ENCODE measurements at regions not wholly inside any gene's neighbourhood (a gene's known extent, or its start where the extent isn't known, plus 50 kb on each side); places are given as distances from the start of the nearest gene placed in this dataset.

DNA sequence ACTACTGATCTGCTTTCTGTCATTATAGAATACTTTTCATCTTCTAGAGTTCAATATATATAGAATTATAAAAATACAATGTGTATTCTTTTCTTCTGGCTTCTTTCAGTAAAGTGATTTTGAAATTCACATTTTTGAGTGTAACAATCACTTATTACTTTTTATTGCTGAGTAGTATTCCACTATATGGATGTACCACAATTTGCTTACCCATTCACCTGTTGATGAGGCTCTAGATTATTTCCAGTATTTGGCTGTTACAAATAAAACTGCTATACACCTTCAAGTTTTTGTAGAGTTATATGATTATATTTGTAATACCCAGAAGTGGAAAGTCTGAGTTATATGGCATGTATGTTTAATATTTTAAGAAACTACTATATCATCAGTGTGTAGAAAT, 159.4 kb downstream of the RWDD3 start:
- TF ChIP-seq POLR2AphosphoS5 (IDR thresholded peaks at IDR 0.05) (no peak), POLR2A (IDR thresholded peaks at IDR 0.05) (no peak)
- TF ChIP-seq, protein P1, sequence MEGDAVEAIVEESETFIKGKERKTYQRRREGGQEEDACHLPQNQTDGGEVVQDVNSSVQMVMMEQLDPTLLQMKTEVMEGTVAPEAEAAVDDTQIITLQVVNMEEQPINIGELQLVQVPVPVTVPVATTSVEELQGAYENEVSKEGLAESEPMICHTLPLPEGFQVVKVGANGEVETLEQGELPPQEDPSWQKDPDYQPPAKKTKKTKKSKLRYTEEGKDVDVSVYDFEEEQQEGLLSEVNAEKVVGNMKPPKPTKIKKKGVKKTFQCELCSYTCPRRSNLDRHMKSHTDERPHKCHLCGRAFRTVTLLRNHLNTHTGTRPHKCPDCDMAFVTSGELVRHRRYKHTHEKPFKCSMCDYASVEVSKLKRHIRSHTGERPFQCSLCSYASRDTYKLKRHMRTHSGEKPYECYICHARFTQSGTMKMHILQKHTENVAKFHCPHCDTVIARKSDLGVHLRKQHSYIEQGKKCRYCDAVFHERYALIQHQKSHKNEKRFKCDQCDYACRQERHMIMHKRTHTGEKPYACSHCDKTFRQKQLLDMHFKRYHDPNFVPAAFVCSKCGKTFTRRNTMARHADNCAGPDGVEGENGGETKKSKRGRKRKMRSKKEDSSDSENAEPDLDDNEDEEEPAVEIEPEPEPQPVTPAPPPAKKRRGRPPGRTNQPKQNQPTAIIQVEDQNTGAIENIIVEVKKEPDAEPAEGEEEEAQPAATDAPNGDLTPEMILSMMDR (IDR thresholded peaks at IDR 0.05): no peak

Data from sigmoid colon (tissue), 4 donors.